GM23338 (cell line): ENCODE measurements at regions not wholly inside any gene's neighbourhood (a gene's known extent, or its start where the extent isn't known, plus 50 kb on each side); places are given as distances from the start of the nearest gene placed in this dataset.

ENCODE experiments used
- ATAC-seq: fragments of 200-7000 bp; cut with Tn5 transposase; 3 replicates; pipeline ENCODE4 v1.9.1; 2020
- DNase-seq: peaks from one replicate; pipeline ENCODE4 v3.0.0-alpha.2; 2015; ENCODE audit warnings: low spot score
- H2AFZ ChIP-seq: fragments of 200-600 bp; sonication (generic); 2 replicates; pipeline ENCODE4 v1.8.0; 2016; ENCODE audit warnings: antibody characterized with exemption, mild to moderate bottlenecking, moderate library complexity
- H3F3A ChIP-seq: fragments of 200-600 bp; sonication (generic); replicated peaks from 2 replicates; pipeline ENCODE4 v1.8.0; 2017; ENCODE audit warnings: antibody characterized with exemption, mixed run types, low read depth
- H3K27ac ChIP-seq: fragments of 200-600 bp; sonication (generic); 2 replicates; pipeline ENCODE4 v1.6.1; 2016; ENCODE audit warnings: low read depth
- H3K27me3 ChIP-seq: fragments of 200-600 bp; sonication (generic); 2 replicates; pipeline ENCODE4 v1.8.0; 2016; ENCODE audit warnings: mild to moderate bottlenecking, mixed run types, moderate library complexity; ENCODE audit not compliant: insufficient read depth
- H3K36me3 ChIP-seq: fragments of 200-600 bp; sonication (generic); 2 replicates; pipeline ENCODE4 v1.8.0; 2016; ENCODE audit warnings: mild to moderate bottlenecking; ENCODE audit not compliant: insufficient read depth
- H3K4me1 ChIP-seq: fragments of 200-600 bp; sonication (generic); 2 replicates; pipeline ENCODE4 v1.8.0; 2016; ENCODE audit warnings: mild to moderate bottlenecking, moderate library complexity; ENCODE audit not compliant: insufficient read depth
- H3K4me2 ChIP-seq: fragments of 200-600 bp; sonication (generic); 2 replicates; pipeline ENCODE4 v1.7.1; 2017; ENCODE audit warnings: mixed run types
- H3K4me3 ChIP-seq: fragments of 200-600 bp; sonication (generic); 2 replicates; pipeline ENCODE4 v1.6.1; 2016; ENCODE audit warnings: mixed run types
- H3K79me2 ChIP-seq: fragments of 200-600 bp; sonication (generic); replicated peaks from 2 replicates; pipeline ENCODE4 v1.8.0; 2017; ENCODE audit warnings: mild to moderate bottlenecking; ENCODE audit not compliant: insufficient read depth
- H3K9me2 ChIP-seq: fragments of 200-600 bp; sonication (generic); 2 replicates; pipeline ENCODE4 v1.8.0; 2017; ENCODE audit not compliant: insufficient read depth
- H4K20me1 ChIP-seq: fragments of 200-600 bp; sonication (generic); replicated peaks from 2 replicates; pipeline ENCODE4 v1.8.0; 2017; ENCODE audit warnings: mild to moderate bottlenecking; ENCODE audit not compliant: insufficient read depth
- H3K27ac Mint-ChIP-seq: 2 replicates; pipeline ENCODE4 v1.8.0; 2020; ENCODE audit warnings: inconsistent platforms, mild to moderate bottlenecking, moderate library complexity, mixed read lengths
- H3K27me3 Mint-ChIP-seq: 3 replicates; pipeline ENCODE4 v1.8.0; 2022; ENCODE audit warnings: low read depth, mild to moderate bottlenecking, moderate library complexity, mixed read lengths, inconsistent platforms; ENCODE audit not compliant: insufficient read depth, poor library complexity
- H3K36me3 Mint-ChIP-seq: 3 replicates; pipeline ENCODE4 v1.8.0; 2021; ENCODE audit warnings: low read depth, mild to moderate bottlenecking, inconsistent platforms, moderate library complexity, mixed read lengths
- H3K4me1 Mint-ChIP-seq: 3 replicates; pipeline ENCODE4 v1.8.0; 2020; ENCODE audit warnings: mild to moderate bottlenecking, inconsistent platforms, mixed read lengths
- H3K4me3 Mint-ChIP-seq: 3 replicates; pipeline ENCODE4 v1.8.0; 2021; ENCODE audit warnings: moderate library complexity, mild to moderate bottlenecking, inconsistent platforms, mixed read lengths
- H3K9me3 Mint-ChIP-seq: 3 replicates; pipeline ENCODE4 v1.8.0; 2020; ENCODE audit warnings: moderate library complexity, mild to moderate bottlenecking, inconsistent platforms, mixed read lengths
- CREB1 ChIP-seq: fragments of 250-450 bp; sonication (Bioruptor Pico); IDR thresholded peaks from 2 replicates; pipeline ENCODE4 v1.5.0; 2020; ENCODE audit warnings: low read depth, mild to moderate bottlenecking, moderate library complexity
- EZH2 ChIP-seq: fragments of 200-600 bp; sonication (generic); IDR thresholded peaks from one replicate; pipeline ENCODE4 v1.8.0; 2017; ENCODE audit warnings: antibody characterized with exemption, mild to moderate bottlenecking, low read depth; ENCODE audit not compliant: unreplicated experiment
- EZH2phosphoT487 ChIP-seq: fragments of 200-600 bp; sonication (generic); IDR thresholded peaks from one replicate; pipeline ENCODE4 v1.8.1; 2018; ENCODE audit warnings: antibody characterized with exemption; ENCODE audit not compliant: unreplicated experiment
- JUNB ChIP-seq: IDR thresholded peaks from one replicate; pipeline ENCODE4 v1.6.1; 2016; ENCODE audit warnings: antibody characterized with exemption; ENCODE audit not compliant: unreplicated experiment
- NANOG ChIP-seq: IDR thresholded peaks from 2 replicates; pipeline ENCODE4 v1.6.1; 2016; ENCODE audit warnings: antibody characterized with exemption, borderline replicate concordance
- POLR2AphosphoS5 ChIP-seq: IDR thresholded peaks from 2 replicates; pipeline ENCODE4 v1.6.1; 2016; ENCODE audit warnings: antibody characterized with exemption, low read depth
- STAT1 ChIP-seq: IDR thresholded peaks from one replicate; pipeline ENCODE4 v1.6.1; 2016; ENCODE audit warnings: antibody characterized with exemption; ENCODE audit not compliant: unreplicated experiment
- ZNF331 ChIP-seq: fragments of 250-450 bp; sonication (Bioruptor Pico); IDR thresholded peaks from 2 replicates; pipeline ENCODE4 v1.5.0; 2020; ENCODE audit warnings: low read depth, mild to moderate bottlenecking, moderate library complexity
- TF ChIP-seq, protein P1 (sequence below): IDR thresholded peaks from one replicate; pipeline ENCODE4 v1.6.1; 2018; ENCODE audit warnings: antibody characterized with exemption; ENCODE audit not compliant: unreplicated experiment
- TF ChIP-seq, protein P2 (sequence below), 2 experiments: fragments of 200-600 bp in 1 of 2; sonication (generic) in 1 of 2; conservative IDR thresholded peaks; 2 replicates each; pipeline versions ENCODE4 v1.5.1 to v1.6.1; 2016 to 2017; ENCODE audit warnings: antibody characterized with exemption in 2 of 2, low read depth in 2 of 2, mild to moderate bottlenecking in 2 of 2, moderate library complexity in 1 of 2
- TF ChIP-seq, protein P3 (sequence below): fragments of 250-450 bp; sonication (Bioruptor Pico); IDR thresholded peaks from 2 replicates; pipeline ENCODE4 v1.5.0; 2020; ENCODE audit warnings: mild to moderate bottlenecking, moderate library complexity

DNA sequence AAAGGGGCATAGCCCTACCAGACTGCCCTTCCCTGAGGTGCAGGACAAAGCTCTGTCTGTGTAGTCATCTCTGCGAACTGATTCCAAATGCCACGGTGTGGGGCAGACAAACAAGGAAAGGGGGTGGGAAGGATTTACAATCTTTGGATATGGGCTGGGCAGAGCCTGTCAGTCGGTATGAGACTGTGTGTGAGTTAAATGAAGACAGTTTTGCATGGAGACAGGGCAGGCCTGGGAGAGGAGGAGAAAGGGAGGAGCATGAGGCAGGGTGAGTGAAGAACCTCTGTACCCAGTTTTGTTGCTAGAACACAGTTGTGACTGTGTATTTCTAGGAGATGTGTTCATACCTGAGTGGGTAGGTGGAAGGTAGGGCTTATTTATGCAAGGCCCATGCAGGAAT is 59.4 kb upstream of the MSN start:
- TF ChIP-seq STAT1: no peak
- TF ChIP-seq JUNB: no peak
- no peak for TF ChIP-seq NANOG
- TF ChIP-seq, protein P1, sequence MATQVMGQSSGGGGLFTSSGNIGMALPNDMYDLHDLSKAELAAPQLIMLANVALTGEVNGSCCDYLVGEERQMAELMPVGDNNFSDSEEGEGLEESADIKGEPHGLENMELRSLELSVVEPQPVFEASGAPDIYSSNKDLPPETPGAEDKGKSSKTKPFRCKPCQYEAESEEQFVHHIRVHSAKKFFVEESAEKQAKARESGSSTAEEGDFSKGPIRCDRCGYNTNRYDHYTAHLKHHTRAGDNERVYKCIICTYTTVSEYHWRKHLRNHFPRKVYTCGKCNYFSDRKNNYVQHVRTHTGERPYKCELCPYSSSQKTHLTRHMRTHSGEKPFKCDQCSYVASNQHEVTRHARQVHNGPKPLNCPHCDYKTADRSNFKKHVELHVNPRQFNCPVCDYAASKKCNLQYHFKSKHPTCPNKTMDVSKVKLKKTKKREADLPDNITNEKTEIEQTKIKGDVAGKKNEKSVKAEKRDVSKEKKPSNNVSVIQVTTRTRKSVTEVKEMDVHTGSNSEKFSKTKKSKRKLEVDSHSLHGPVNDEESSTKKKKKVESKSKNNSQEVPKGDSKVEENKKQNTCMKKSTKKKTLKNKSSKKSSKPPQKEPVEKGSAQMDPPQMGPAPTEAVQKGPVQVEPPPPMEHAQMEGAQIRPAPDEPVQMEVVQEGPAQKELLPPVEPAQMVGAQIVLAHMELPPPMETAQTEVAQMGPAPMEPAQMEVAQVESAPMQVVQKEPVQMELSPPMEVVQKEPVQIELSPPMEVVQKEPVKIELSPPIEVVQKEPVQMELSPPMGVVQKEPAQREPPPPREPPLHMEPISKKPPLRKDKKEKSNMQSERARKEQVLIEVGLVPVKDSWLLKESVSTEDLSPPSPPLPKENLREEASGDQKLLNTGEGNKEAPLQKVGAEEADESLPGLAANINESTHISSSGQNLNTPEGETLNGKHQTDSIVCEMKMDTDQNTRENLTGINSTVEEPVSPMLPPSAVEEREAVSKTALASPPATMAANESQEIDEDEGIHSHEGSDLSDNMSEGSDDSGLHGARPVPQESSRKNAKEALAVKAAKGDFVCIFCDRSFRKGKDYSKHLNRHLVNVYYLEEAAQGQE: no peak
- TF ChIP-seq, protein P2, sequence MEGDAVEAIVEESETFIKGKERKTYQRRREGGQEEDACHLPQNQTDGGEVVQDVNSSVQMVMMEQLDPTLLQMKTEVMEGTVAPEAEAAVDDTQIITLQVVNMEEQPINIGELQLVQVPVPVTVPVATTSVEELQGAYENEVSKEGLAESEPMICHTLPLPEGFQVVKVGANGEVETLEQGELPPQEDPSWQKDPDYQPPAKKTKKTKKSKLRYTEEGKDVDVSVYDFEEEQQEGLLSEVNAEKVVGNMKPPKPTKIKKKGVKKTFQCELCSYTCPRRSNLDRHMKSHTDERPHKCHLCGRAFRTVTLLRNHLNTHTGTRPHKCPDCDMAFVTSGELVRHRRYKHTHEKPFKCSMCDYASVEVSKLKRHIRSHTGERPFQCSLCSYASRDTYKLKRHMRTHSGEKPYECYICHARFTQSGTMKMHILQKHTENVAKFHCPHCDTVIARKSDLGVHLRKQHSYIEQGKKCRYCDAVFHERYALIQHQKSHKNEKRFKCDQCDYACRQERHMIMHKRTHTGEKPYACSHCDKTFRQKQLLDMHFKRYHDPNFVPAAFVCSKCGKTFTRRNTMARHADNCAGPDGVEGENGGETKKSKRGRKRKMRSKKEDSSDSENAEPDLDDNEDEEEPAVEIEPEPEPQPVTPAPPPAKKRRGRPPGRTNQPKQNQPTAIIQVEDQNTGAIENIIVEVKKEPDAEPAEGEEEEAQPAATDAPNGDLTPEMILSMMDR (conservative IDR thresholded peaks at IDR 0.05; ENCODE audit: low read depth in 2 of 2): no peak
- no peak for TF ChIP-seq EZH2
- no peak for TF ChIP-seq ZNF331 (CRISPR knock-in tag)
- TF ChIP-seq CREB1: no peak
- no peak for TF ChIP-seq EZH2phosphoT487
- TF ChIP-seq, protein P3, sequence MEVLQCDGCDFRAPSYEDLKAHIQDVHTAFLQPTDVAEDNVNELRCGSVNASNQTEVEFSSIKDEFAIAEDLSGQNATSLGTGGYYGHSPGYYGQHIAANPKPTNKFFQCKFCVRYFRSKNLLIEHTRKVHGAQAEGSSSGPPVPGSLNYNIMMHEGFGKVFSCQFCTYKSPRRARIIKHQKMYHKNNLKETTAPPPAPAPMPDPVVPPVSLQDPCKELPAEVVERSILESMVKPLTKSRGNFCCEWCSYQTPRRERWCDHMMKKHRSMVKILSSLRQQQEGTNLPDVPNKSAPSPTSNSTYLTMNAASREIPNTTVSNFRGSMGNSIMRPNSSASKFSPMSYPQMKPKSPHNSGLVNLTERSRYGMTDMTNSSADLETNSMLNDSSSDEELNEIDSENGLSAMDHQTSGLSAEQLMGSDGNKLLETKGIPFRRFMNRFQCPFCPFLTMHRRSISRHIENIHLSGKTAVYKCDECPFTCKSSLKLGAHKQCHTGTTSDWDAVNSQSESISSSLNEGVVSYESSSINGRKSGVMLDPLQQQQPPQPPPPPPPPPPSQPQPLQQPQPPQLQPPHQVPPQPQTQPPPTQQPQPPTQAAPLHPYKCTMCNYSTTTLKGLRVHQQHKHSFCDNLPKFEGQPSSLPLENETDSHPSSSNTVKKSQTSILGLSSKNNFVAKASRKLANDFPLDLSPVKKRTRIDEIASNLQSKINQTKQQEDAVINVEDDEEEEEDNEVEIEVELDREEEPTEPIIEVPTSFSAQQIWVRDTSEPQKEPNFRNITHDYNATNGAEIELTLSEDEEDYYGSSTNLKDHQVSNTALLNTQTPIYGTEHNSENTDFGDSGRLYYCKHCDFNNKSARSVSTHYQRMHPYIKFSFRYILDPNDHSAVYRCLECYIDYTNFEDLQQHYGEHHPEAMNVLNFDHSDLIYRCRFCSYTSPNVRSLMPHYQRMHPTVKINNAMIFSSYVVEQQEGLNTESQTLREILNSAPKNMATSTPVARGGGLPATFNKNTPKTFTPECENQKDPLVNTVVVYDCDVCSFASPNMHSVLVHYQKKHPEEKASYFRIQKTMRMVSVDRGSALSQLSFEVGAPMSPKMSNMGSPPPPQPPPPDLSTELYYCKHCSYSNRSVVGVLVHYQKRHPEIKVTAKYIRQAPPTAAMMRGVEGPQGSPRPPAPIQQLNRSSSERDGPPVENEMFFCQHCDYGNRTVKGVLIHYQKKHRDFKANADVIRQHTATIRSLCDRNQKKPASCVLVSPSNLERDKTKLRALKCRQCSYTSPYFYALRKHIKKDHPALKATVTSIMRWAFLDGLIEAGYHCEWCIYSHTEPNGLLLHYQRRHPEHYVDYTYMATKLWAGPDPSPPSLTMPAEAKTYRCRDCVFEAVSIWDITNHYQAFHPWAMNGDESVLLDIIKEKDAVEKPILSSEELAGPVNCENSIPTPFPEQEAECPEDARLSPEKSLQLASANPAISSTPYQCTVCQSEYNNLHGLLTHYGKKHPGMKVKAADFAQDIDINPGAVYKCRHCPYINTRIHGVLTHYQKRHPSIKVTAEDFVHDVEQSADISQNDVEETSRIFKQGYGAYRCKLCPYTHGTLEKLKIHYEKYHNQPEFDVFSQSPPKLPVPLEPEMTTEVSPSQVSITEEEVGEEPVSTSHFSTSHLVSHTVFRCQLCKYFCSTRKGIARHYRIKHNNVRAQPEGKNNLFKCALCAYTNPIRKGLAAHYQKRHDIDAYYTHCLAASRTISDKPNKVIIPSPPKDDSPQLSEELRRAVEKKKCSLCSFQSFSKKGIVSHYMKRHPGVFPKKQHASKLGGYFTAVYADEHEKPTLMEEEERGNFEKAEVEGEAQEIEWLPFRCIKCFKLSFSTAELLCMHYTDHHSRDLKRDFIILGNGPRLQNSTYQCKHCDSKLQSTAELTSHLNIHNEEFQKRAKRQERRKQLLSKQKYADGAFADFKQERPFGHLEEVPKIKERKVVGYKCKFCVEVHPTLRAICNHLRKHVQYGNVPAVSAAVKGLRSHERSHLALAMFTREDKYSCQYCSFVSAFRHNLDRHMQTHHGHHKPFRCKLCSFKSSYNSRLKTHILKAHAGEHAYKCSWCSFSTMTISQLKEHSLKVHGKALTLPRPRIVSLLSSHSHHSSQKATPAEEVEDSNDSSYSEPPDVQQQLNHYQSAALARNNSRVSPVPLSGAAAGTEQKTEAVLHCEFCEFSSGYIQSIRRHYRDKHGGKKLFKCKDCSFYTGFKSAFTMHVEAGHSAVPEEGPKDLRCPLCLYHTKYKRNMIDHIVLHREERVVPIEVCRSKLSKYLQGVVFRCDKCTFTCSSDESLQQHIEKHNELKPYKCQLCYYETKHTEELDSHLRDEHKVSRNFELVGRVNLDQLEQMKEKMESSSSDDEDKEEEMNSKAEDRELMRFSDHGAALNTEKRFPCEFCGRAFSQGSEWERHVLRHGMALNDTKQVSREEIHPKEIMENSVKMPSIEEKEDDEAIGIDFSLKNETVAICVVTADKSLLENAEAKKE (CRISPR knock-in tag): no peak
- TF ChIP-seq POLR2AphosphoS5: no peak
- no peak for ATAC-seq
- Histone ChIP-seq H3F3A (no peaks in the 10 kb centered on the region), H3K9me2 (no peaks in the 10 kb centered on the region), H3K4me3 (no peak overlapping the region), H4K20me1 (no peaks in the 10 kb centered on the region), H3K27ac (no peak overlapping the region), H3K27me3 (no peaks in the 10 kb centered on the region), H3K4me1 (no peaks in the 10 kb centered on the region), H2AFZ (no peak overlapping the region), H3K79me2 (no peaks in the 10 kb centered on the region), H3K36me3 (no peaks in the 10 kb centered on the region), H3K4me2 (no peak overlapping the region)
- Mint-ChIP-seq H3K4me3 (no peak overlapping the region), H3K27ac (no peak overlapping the region), H3K4me1 (no peaks in the 10 kb centered on the region), H3K36me3 (no peaks in the 10 kb centered on the region), H3K9me3 (no peaks in the 10 kb centered on the region), H3K27me3 (no peaks in the 10 kb centered on the region)
- DNase-seq: no peak
